NCI-H345 treated with DMSO at 0.1 percent for 48 hours (cell line): ENCODE measurements at regions not wholly inside any gene's neighbourhood (a gene's known extent, or its start where the extent isn't known, plus 50 kb on each side); places are given as distances from the start of the nearest gene placed in this dataset.
"Not testable (repeated sequence)": the region's sequence is repeated elsewhere in the genome, so short reads cannot be mapped to it uniquely, and the experiment has no call there.

Experiments used
- DNase-seq: peaks from one replicate; lab custom pipeline; 2025; ENCODE audit not compliant: unreplicated experiment; lab: John Stamatoyannopoulos, UW

- DNase-seq = not testable (repeated sequence)
Observed at GRCh38 chr17:63287006-63287405, 159.1 kb downstream of the CYB561 start.

- DNase-seq = no peak
Observed at GRCh38 chr17:63289931-63290330, 156.2 kb downstream of the CYB561 start.

GRCh38 chr17:63290351-63290750 is 155.8 kb downstream of the CYB561 start:
- DNase-seq = no peak

- no peak for DNase-seq
Observed at GRCh38 chr17:63290784-63291183, 155.3 kb downstream of the CYB561 start.

- DNase-seq = no peak
Observed at GRCh38 chr17:63291258-63291657, 154.8 kb downstream of the CYB561 start.

GRCh38 chr17:63292421-63292820 is 153.7 kb downstream of the CYB561 start:
- no peak for DNase-seq

- DNase-seq = no peak
Observed at GRCh38 chr17:63293323-63294075, 152.6 kb downstream of the CYB561 start.

GRCh38 chr17:63294776-63295175 is 151.3 kb downstream of the CYB561 start:
- DNase-seq = no peak

GRCh38 chr17:63295288-63295687 is 150.8 kb downstream of the CYB561 start:
- no peak for DNase-seq

- DNase-seq = no peak
Observed at GRCh38 chr17:63295839-63296590, 150.1 kb downstream of the CYB561 start.

GRCh38 chr17:63298916-63299315 is 147.2 kb downstream of the CYB561 start:
- not testable (repeated sequence) for DNase-seq

GRCh38 chr17:63304704-63305261 is 141.3 kb downstream of the CYB561 start:
- no peak for DNase-seq

GRCh38 chr17:63305857-63306256 is 140.2 kb downstream of the CYB561 start:
- no peak for DNase-seq

GRCh38 chr17:63306855-63307254 is 139.3 kb downstream of the CYB561 start:
- no peak for DNase-seq

- DNase-seq = no peak
Observed at GRCh38 chr17:63308272-63308671, 137.8 kb downstream of the CYB561 start.

GRCh38 chr17:63309021-63309420 is 137.1 kb downstream of the CYB561 start:
- DNase-seq = no peak

GRCh38 chr17:63311416-63311937 is 134.6 kb downstream of the CYB561 start:
- no peak for DNase-seq

- no peak for DNase-seq
Observed at GRCh38 chr17:63314761-63315160, 131.3 kb downstream of the CYB561 start.

- DNase-seq = no peak
Observed at GRCh38 chr17:63316100-63316499, 130.0 kb downstream of the CYB561 start.

GRCh38 chr17:63317166-63317840 is 128.8 kb downstream of the CYB561 start:
- DNase-seq = no peak

- DNase-seq = no peak
Observed at GRCh38 chr17:63325808-63326207, 120.3 kb downstream of the CYB561 start.
